VCaP (cell line): ENCODE measurements at regions not wholly inside any gene's neighbourhood (a gene's known extent, or its start where the extent isn't known, plus 50 kb on each side); places are given as distances from the start of the nearest gene placed in this dataset.
"Not testable (repeated sequence)": the region's sequence is repeated elsewhere in the genome, so short reads cannot be mapped to it uniquely, and the experiment has no call there.

Experiments
- H3K27ac ChIP-seq: fragments of 450-650 bp; 2 replicates; pipeline ENCODE4 v1.5.1; 2017
- TF ChIP-seq, protein P1 (sequence below): fragments of 450-650 bp; conservative IDR thresholded peaks from 2 replicates; pipeline ENCODE4 v1.5.1; 2017; ENCODE audit warnings: mild to moderate bottlenecking, moderate library complexity

DNA sequence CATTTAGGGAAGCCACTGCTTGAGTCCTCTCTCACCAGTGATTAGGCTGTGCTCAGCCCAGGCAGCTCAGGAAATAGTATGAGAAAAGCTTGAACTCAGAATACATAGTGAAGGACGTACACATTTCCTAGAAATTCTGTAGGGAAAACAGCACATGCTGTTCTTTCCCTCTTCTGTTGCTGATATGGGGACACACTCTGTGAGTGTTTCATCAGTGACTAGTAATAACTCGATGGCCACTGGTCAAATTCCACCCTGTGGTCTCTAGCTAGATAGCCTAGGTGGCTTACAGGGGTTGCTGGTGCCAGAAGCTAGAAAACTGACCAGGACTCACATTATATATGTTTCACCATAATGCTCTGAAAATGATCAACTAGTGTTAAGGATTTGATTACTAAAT lies 259.8 kb upstream of the SOX4 start:
- TF ChIP-seq, protein P1, sequence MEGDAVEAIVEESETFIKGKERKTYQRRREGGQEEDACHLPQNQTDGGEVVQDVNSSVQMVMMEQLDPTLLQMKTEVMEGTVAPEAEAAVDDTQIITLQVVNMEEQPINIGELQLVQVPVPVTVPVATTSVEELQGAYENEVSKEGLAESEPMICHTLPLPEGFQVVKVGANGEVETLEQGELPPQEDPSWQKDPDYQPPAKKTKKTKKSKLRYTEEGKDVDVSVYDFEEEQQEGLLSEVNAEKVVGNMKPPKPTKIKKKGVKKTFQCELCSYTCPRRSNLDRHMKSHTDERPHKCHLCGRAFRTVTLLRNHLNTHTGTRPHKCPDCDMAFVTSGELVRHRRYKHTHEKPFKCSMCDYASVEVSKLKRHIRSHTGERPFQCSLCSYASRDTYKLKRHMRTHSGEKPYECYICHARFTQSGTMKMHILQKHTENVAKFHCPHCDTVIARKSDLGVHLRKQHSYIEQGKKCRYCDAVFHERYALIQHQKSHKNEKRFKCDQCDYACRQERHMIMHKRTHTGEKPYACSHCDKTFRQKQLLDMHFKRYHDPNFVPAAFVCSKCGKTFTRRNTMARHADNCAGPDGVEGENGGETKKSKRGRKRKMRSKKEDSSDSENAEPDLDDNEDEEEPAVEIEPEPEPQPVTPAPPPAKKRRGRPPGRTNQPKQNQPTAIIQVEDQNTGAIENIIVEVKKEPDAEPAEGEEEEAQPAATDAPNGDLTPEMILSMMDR, result no peak
- no peak overlapping the region for H3K27ac ChIP-seq

DNA sequence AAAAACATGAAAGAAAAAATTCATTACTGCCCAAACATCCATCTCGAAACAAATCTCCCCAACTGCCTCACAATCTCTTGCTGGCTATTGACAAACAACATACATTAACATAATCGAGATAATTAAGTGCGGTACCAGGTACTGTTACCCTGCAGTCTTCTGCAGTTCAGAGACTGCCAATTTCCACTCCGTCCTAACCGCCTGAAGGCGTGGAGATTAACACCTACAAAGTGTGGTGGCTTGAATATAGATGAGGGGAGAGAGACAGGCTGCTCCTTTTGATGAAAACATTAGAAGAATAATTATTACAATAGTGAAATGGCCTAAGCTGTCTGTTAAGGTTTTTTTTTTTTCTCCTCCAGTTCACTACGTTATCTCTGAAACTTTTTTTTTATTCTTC lies 258.9 kb upstream of the SOX4 start:
- no peak overlapping the region for H3K27ac ChIP-seq

DNA sequence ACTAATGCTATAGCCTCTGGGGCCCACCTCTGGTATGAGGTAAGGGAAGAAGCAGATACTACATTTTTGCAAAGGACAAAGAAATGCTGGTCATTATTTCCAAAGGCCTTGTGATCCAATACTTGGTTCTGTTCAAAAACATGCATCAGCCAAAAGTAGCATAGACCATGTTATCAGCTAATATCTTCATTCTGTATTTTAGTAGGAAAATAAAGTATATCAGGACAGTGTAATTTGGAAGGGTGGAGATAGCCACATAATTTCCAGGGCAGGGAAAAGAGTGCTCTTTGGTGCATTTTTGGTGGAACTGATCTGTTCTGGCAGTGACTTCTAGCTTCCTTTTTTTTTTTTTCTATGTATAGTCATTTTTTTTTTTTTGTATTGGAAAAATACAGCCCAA lies 258.0 kb upstream of the SOX4 start:
- H3K27ac ChIP-seq, result no peak overlapping the region
- TF ChIP-seq, protein P1, result no peak

More for the DNA sequence above, 258.9 kb upstream of the SOX4 start:
- TF ChIP-seq, protein P1, result no peak

DNA sequence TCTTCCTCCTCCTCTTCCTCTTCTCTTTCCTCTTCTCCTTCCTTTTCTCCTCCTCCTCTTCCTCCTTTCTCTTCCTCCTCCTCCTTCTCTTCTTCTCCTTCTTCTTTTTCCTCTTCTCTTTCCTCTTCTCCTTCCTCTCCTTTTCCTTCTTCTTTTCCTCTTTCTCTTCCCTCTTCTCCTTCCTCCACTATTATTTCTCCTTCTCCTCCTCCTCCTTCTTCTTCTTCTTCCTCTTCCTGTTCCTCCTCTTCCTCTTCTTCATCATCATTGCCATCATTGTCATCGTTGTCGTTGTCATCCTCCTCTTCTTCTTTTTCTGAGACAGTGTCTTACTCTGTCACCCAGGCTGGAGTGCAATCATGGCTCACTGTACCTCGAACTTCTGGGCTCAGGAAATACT lies 256.3 kb upstream of the SOX4 start:
- TF ChIP-seq, protein P1, result no peak
- H3K27ac ChIP-seq, result peak overlapping the region; percentile 23

DNA sequence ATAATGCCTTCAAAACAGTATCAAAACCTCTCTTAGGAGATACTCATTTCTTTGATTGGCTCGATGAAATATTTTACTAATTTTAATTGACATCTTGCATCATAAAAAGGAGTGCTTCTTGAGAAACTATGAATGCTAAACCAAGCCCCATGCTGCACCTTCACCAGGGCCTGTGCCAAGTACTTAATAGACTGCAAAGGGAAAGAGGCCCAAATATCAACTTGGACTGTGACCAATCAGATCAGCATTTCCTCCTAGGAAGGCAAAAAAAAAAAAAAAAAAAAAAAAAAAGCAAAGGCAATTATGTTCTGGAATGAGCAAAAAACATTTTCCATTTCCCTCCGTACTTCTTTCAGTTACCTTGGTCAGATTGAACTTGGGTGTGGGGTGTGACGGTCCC lies 253.0 kb upstream of the SOX4 start:
- TF ChIP-seq, protein P1, result no peak
- peak overlapping the region; percentile 26; the same call in 1 of the 2 replicates for H3K27ac ChIP-seq

DNA sequence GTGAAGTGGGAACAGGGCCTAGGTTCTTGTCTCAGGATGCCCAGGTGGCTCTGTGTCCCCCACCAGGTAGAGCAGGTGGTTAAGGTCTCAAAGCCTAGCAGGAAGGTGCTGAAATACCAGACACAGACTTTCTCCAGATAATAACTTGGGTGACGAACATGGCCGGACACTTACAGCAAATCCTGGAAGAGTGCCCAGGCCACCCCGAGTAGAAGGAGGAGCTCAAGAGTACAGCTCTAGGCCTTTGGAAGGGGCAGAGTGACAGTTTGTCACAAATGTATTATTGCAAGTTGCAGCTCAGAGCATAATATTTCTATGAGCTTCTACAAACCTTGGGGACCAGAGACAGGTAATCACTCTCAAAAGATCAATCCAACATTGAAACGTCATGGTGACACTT lies 251.6 kb upstream of the SOX4 start:
- H3K27ac ChIP-seq, result no peak overlapping the region
- TF ChIP-seq, protein P1, result no peak

DNA sequence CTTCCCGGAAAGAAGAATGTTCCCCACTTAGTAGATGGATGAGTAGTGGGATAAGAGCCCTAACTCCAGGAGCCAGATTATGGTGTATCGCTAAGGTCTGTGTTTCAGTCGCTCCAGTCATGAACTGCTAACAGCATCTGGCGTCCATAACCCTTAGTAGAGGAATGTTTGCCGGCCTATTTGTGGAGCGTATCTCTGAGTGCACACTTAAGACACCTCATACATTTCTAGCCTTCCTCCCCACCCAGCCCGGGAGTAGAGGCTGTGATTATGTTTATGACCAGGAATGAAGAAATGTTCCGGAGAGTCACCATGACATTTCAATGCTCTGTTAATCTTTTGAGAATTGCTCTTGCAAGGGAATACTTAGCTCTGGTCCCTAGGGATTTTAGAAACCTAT lies 251.1 kb upstream of the SOX4 start:
- H3K27ac ChIP-seq, result no peak overlapping the region
- TF ChIP-seq, protein P1, result no peak

DNA sequence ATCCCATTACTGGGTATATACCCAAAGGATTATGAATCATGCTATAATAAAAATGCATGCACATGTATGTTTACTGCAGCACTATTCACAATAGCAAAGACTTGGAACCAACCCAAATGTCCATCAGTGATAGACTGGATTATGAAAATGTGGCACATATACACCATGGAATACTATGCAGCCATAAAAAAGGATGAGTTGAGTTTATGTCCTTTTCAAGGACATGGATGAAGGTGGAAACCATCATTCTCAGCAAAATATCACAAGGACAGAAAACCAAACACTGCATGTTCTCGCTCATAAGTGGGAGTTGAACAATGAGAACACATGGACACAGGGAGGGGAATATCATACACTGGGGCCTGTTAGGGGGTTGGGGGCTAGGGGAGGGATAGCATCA lies 247.8 kb upstream of the SOX4 start:
- not testable (repeated sequence) for H3K27ac ChIP-seq
